ENCODE measurements at regions not wholly inside any gene's neighbourhood (a gene's known extent, or its start where the extent isn't known, plus 50 kb on each side); places are given as distances from the start of the nearest gene placed in this dataset.

DNA sequence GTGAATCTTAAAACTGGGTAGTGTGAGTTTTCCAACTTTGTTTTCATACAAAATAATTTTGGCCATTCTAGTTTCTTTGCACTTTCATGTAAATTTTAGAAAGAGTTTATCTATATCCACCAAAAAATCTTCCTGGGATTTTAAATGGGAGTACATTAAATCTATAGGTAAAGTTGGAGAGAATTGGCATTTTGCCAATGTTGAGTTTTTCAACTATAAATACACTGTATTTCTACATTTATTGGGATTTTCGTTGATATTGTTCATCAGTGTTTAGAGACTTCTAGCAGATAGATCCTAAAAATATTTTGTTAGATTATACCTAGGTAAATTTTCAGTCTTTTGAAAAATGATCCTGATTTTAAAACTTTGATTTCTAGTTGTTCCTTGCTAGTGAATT lies 83.1 kb upstream of the CCDC54 start:
- TF ChIP-seq, protein P1, sequence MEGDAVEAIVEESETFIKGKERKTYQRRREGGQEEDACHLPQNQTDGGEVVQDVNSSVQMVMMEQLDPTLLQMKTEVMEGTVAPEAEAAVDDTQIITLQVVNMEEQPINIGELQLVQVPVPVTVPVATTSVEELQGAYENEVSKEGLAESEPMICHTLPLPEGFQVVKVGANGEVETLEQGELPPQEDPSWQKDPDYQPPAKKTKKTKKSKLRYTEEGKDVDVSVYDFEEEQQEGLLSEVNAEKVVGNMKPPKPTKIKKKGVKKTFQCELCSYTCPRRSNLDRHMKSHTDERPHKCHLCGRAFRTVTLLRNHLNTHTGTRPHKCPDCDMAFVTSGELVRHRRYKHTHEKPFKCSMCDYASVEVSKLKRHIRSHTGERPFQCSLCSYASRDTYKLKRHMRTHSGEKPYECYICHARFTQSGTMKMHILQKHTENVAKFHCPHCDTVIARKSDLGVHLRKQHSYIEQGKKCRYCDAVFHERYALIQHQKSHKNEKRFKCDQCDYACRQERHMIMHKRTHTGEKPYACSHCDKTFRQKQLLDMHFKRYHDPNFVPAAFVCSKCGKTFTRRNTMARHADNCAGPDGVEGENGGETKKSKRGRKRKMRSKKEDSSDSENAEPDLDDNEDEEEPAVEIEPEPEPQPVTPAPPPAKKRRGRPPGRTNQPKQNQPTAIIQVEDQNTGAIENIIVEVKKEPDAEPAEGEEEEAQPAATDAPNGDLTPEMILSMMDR (IDR thresholded peaks at IDR 0.05): no peak
- no peak for TF ChIP-seq POLR2A (IDR thresholded peaks at IDR 0.05)
- TF ChIP-seq EP300 (IDR thresholded peaks at IDR 0.05; ENCODE audit: low read depth): no peak
- TF ChIP-seq POLR2AphosphoS5 (IDR thresholded peaks at IDR 0.05): no peak

All from transverse colon (tissue), 4 donors.